ENCODE measurements at regions not wholly inside any gene's neighbourhood (a gene's known extent, or its start where the extent isn't known, plus 50 kb on each side); places are given as distances from the start of the nearest gene placed in this dataset.

DNA sequence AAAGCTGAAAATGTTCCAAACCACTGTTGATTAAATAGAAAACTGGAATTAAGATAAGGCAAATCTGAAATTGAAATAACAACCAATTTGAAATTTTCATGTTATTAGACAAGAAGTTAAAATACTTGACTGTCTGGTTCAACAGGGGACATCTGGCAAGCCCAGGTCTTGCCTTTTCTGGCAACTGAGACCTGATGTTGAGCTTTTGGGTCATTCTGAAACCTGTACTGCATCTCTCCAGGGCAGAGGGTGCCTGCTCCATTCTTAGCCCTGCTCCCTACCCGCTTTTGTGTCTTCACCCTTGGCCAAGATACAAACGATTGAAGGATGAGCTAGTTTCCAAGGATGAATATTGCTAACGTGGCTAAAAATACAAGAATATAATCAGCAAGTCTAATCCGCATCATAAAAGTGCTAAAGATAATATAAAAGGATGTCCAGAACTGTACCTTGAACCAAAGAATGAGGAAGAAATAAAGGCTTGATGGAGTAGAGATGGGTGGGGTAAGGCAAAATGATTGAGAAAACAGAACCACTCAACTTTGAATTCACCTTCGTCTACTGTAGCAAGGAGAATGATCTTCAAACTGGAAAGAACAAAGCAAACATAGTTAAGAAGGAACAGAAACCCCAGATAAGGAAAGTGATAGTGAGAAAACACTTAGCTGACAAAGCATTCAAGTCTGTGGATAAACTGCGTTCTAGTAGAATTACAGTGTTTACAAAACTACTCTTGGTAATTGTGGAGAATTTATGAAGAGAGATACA, 109.8 kb upstream of the MAN1A1 start:
- 72 to 75% methylated on average over 6 of the region's 6 CpGs for WGBS, 2 experiments (ENCODE audit: low coverage in 1 of 2, low lambda C conversion rate in 2 of 2, missing lambda C conversion rate in 2 of 2)
- Histone ChIP-seq H2AFZ (no peak overlapping the region), H3F3A (ENCODE audit: insufficient read depth) (no peaks in the 10 kb centered on the region), H3K36me3 (ENCODE audit: low read depth) (no peaks in the 10 kb centered on the region), H3K9me2 (ENCODE audit: insufficient read depth) (no peaks in the 10 kb centered on the region), H3K4me1 (ENCODE audit: insufficient read depth) (peaks cover 5% of the 10 kb centered on the region; the same call in 1 of the 2 replicates), H3K4me3 (no peak overlapping the region), H3K27ac (no peak overlapping the region), H3K27me3 (replicated peaks; ENCODE audit: insufficient read depth) (no peaks in the 10 kb centered on the region), H3K9me3 (ENCODE audit: low read depth) (no peaks in the 10 kb centered on the region), H3K9ac (no peak overlapping the region), H3K4me2 (ENCODE audit: unreplicated experiment) (no peak overlapping the region), H3K79me2 (ENCODE audit: insufficient read depth) (no peaks in the 10 kb centered on the region), H4K20me1 (ENCODE audit: insufficient read depth) (no peaks in the 10 kb centered on the region)
- no peak for TF ChIP-seq EZH2 (IDR thresholded peaks at IDR 0.05; ENCODE audit: insufficient read depth, poor library complexity, severe bottlenecking)
- TF ChIP-seq EZH2phosphoT487 (IDR thresholded peaks at IDR 0.05; ENCODE audit: insufficient read depth, low read depth), result no peak
- no peak for DNase-seq
- in situ Hi-C loops (cut with MboI), result no loop called here

DNA sequence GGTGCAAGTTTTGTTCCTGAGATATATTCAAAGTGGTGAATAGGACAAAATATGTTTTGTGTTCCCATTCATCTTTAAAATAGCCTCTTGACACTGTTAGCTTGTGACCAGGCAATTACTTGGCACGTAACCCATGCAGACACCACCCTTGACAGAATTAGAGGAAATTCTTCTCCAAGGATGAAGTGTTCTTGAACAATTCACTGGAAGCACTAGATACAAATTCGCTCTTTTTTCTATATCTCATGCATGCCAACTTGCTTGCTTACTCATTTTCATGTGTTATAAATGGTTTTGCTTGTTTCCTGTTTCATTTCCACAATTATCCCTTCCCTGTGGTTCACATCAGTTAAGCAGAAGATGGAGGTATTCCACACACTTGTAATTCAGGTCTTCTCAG, 105.2 kb upstream of the MAN1A1 start:
- Histone ChIP-seq H3K27ac (no peak overlapping the region), H3K36me3 (ENCODE audit: low read depth) (no peaks in the 10 kb centered on the region), H3K4me2 (ENCODE audit: unreplicated experiment) (peak overlapping the region; percentile 29), H3K4me1 (ENCODE audit: insufficient read depth) (peaks cover 5% of the 10 kb centered on the region; the same call in 1 of the 2 replicates), H3K79me2 (ENCODE audit: insufficient read depth) (no peaks in the 10 kb centered on the region), H3K27me3 (replicated peaks; ENCODE audit: insufficient read depth) (no peaks in the 10 kb centered on the region), H4K20me1 (ENCODE audit: insufficient read depth) (no peaks in the 10 kb centered on the region), H3K9me2 (ENCODE audit: insufficient read depth) (no peaks in the 10 kb centered on the region), H3K9me3 (ENCODE audit: low read depth) (no peaks in the 10 kb centered on the region), H2AFZ (no peak overlapping the region), H3F3A (ENCODE audit: insufficient read depth) (no peaks in the 10 kb centered on the region), H3K9ac (no peak overlapping the region), H3K4me3 (no peak overlapping the region)
- TF ChIP-seq EZH2 (IDR thresholded peaks at IDR 0.05; ENCODE audit: insufficient read depth, poor library complexity, severe bottlenecking) (no peak), EZH2phosphoT487 (IDR thresholded peaks at IDR 0.05; ENCODE audit: insufficient read depth, low read depth) (no peak)
- DNase-seq, result peak; percentile 53
- 23 to 31% methylated on average over 2 of the region's 2 CpGs for WGBS, 2 experiments (ENCODE audit: low coverage in 1 of 2, low lambda C conversion rate in 2 of 2, missing lambda C conversion rate in 2 of 2)
- in situ Hi-C loops (cut with MboI), result no loop called here

DNA sequence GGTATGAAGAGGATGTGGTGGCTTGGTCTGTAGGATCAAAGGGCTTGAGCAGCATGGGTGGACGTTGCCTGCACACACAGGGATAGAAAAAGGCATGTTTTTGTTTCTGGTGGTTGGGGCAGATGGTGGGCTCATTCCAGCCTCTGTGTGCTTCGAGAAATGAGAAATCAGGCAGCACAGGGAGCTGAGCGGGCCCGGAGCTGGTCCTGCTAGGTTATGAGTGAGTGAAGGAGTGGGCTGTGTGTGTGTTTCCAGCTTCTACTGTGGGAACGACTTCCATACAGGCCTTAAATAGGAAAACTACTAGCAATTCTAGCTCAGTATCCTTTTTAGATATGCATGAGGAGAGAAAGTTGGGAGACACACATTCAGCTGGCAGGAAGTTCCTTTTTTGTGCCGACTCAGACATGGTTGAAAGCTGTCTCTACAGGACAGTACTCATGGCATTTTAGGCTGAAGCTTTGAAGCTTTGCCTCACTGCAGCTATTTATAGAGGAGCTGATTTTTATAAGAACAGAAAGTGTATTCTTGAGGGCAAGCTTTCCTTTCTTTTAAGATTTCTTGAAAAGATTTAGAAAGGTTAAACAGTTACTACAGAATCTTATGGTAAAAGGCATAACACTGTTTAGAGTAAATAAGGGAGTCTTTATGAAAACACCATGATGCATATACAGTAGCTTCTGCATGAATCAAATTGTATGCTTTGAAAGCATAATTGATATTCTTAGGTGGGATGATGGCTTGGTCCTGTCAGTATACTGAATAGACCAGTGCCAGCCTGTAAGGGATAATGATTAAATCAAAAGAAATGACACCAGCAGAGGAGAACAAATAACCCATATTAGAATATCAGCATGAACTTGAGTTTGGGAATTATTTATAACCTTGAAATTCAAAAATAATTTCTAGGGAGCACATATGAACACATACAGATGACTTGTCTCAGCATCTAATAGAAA, 104.0 kb upstream of the MAN1A1 start:
- Histone ChIP-seq H3K4me1 (ENCODE audit: insufficient read depth) (peaks cover 5% of the 10 kb centered on the region; the same call in 1 of the 2 replicates), H3F3A (ENCODE audit: insufficient read depth) (no peaks in the 10 kb centered on the region), H3K9ac (no peak overlapping the region), H3K27ac (no peak overlapping the region), H2AFZ (no peak overlapping the region), H3K9me3 (ENCODE audit: low read depth) (no peaks in the 10 kb centered on the region), H3K9me2 (ENCODE audit: insufficient read depth) (no peaks in the 10 kb centered on the region), H3K79me2 (ENCODE audit: insufficient read depth) (no peaks in the 10 kb centered on the region), H3K36me3 (ENCODE audit: low read depth) (no peaks in the 10 kb centered on the region), H3K4me3 (no peak overlapping the region), H3K4me2 (ENCODE audit: unreplicated experiment) (no peak overlapping the region), H3K27me3 (replicated peaks; ENCODE audit: insufficient read depth) (no peaks in the 10 kb centered on the region), H4K20me1 (ENCODE audit: insufficient read depth) (no peaks in the 10 kb centered on the region)
- DNase-seq, result no peak
- WGBS, 2 experiments (ENCODE audit: low coverage in 1 of 2, low lambda C conversion rate in 2 of 2, missing lambda C conversion rate in 2 of 2), result 59 to 61% methylated on average over 6 of the region's 6 CpGs
- TF ChIP-seq EZH2 (IDR thresholded peaks at IDR 0.05; ENCODE audit: insufficient read depth, poor library complexity, severe bottlenecking) (no peak), EZH2phosphoT487 (IDR thresholded peaks at IDR 0.05; ENCODE audit: insufficient read depth, low read depth) (no peak)
- in situ Hi-C loops (cut with MboI), result no loop called here

DNA sequence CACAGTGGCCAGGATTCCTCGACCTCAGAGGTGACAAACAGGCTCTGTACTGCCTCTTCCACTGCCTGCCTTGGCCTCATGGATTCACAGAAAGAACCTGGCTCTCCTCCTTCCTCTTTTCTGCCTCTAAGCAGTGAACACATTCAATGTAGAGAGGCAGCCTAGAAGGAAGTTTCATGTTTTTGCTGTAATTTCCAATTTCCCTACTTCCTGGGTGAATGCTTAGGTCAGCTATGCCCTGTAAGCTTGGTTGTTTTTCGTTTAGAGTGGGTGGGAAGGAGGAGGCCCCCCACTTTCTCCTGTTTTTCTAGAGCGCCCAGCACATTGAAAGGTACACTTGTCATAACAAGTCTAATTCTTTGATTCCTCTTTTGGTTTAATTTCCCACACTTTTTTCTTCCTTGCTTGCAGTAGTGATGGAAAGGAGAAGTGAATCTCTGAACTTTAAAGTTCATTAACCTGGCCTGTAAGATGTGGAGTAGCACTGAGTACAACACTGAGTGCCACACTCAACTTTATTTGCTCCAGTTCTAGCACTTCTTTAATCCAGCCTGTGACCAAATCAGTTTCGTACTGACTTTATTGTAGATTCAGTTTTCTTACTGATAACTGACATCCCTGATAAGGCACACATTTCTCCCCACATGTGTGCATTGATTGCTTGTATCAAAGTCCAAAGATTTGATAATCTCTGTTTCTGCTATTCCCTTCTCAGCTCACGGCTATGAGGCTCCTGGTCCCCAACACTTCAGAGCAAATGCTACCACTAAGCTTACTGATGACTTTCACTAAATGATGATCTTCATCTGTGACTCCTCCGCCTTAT, 100.0 kb upstream of the MAN1A1 start:
- no peaks in the 10 kb centered on the region for H3K79me2 ChIP-seq (ENCODE audit: insufficient read depth)
- no peaks in the 10 kb centered on the region for H3K9me3 ChIP-seq (ENCODE audit: low read depth)
- H3K27ac ChIP-seq, result no peak overlapping the region
- no peaks in the 10 kb centered on the region for H3K9me2 ChIP-seq (ENCODE audit: insufficient read depth)
- no peak overlapping the region for H3K4me2 ChIP-seq (ENCODE audit: unreplicated experiment)
- H3K4me3 ChIP-seq, result no peak overlapping the region
- TF ChIP-seq EZH2phosphoT487 (IDR thresholded peaks at IDR 0.05; ENCODE audit: insufficient read depth, low read depth) (no peak), EZH2 (IDR thresholded peaks at IDR 0.05; ENCODE audit: insufficient read depth, poor library complexity, severe bottlenecking) (no peak)
- H3K9ac ChIP-seq, result no peak overlapping the region
- H3K36me3 ChIP-seq (ENCODE audit: low read depth), result no peaks in the 10 kb centered on the region
- peaks cover 10% of the 10 kb centered on the region for H3F3A ChIP-seq (ENCODE audit: insufficient read depth)
- 81 to 84% methylated on average over 6 of the region's 6 CpGs for WGBS, 2 experiments (ENCODE audit: low coverage in 1 of 2, low lambda C conversion rate in 2 of 2, missing lambda C conversion rate in 2 of 2)
- no peaks in the 10 kb centered on the region for H3K27me3 ChIP-seq (replicated peaks; ENCODE audit: insufficient read depth)
- H2AFZ ChIP-seq, result no peak overlapping the region
- DNase-seq, result no peak
- H4K20me1 ChIP-seq (ENCODE audit: insufficient read depth), result no peaks in the 10 kb centered on the region
- H3K4me1 ChIP-seq (ENCODE audit: insufficient read depth), result peaks cover 21% of the 10 kb centered on the region
- in situ Hi-C loops (cut with MboI), result no loop called here
